ENCODE measurements at regions not wholly inside any gene's neighbourhood (a gene's known extent, or its start where the extent isn't known, plus 50 kb on each side); places are given as distances from the start of the nearest gene placed in this dataset.
"Not testable (repeated sequence)": the region's sequence is repeated elsewhere in the genome, so short reads cannot be mapped to it uniquely, and the experiment has no call there.

DNA sequence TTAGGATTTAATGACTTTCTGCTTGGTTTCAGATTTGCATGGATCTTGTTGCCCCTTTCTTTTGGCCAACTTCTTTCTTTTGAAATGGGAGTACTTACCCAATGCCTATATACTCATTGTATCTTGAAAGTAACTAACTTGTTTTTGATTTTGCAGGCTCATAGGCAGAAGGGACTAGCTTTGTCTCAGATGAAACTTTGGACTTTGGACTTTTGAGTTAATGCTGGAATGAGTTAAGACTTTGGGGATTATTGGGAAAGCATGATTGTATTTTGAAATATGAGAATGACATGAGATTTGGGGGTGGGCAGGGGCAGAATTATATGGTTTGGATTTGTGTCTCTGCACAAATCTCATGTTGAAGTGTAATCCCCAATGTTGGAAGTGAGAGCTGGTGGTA lies 657.1 kb downstream of the TMTC2 start:
- DNase-seq (ENCODE audit: low read depth, low spot score), result no peak

DNA sequence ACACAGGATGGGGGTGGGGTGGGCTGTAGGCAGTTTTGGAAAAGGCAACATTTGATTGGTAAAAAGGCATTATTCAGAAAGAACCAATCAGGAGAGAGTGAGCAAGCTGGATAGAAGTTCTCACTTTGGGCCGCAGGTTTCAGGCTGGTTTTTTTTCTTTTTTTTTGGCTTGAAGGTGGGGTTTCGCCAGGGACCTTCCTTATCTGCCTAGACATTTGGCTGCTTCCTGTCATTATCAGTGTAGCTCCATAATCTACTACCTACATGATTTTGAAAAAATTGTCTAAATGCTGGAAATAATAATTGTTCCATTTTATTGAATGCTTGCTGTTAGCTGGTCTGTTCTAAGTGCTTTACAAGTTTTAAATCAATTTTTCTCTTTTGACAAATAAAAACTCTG lies 649.0 kb downstream of the TMTC2 start:
- no peak overlapping the region for H3K4me3 ChIP-seq (ENCODE audit: low read length)
- no peak for DNase-seq (ENCODE audit: low read depth, low spot score)

More for the DNA sequence above, 657.1 kb downstream of the TMTC2 start:
- H3K4me3 ChIP-seq (ENCODE audit: low read length), result no peak overlapping the region

DNA sequence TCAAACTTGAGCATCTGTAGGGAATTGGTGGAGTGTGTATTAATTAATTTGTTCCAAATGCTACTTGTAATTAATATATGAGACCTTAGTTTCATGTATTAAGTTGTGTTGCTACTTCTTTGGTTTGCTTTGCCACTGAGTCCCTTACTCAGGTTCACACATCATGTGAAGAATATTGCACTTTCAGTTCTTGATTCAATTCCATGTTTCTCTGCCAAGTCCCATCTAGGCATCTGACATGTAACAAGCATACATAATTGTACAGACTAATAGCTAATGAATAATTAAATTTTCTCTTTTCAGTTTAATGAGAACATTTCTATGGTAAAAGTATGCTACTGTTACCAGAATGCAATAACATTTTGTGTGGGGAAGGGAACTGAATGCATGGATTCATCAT lies 640.0 kb downstream of the TMTC2 start:
- no peak overlapping the region for H3K4me3 ChIP-seq (ENCODE audit: low read length)
- no peak for DNase-seq (ENCODE audit: low read depth, low spot score)

DNA sequence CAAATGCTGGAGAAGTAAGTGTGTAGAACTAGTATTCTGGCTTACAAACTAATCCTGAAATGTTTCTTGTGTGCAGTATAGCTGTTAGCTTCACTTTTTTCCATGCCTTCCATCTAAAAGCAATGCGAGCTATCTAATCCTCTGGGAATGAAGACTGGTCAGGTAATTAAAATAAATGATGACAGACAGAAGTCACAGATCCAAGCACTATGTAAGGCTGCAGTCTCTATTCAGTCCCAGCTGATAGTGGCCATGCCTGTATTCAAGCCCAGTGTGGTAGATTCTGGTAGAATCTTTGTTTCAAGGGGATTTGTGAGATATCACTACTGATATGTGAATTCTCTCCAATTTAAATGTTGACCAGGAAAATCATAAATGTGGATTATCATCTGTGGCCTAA lies 637.2 kb downstream of the TMTC2 start:
- no peak for DNase-seq (ENCODE audit: low read depth, low spot score)
- no peak overlapping the region for H3K4me3 ChIP-seq (ENCODE audit: low read length)

DNA sequence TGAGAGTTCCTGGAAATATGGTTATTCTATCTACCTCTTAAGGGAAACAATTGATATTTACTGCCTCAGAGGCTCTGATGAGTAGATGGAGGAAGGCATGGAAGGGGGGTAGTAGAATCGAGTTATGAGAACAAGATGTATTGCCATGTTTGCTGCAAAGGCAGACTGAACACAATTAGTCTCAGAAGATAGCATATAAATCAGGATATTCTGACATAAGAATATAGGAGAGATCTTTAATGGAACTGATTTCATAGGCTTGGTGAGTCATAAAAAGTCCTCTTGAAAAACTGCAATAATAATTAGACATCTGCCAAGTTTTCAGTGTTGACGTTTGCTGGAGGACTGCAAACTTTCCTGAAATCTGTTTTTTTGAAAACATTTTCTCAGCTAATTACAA lies 636.1 kb downstream of the TMTC2 start:
- DNase-seq (ENCODE audit: low read depth, low spot score), result no peak
- H3K4me3 ChIP-seq (ENCODE audit: low read length), result no peak overlapping the region

DNA sequence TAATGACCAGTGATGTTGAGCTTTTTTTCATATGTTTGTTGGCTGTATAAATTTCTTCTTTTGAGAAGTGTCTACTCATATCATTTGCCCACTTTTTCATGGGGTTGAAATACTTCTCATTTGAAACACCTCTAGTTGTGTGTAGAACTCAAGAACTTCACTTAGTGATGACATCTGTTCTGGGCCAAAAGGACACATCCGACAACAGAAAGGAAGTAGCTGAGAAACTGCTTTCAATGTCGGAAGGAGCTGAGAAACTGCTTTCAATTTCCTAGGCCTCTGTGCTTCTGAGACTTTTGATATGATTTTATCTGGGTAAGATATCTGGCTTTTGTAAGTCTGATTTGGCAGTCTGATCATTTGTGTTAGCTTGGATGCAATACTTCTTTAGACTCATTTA lies 635.3 kb downstream of the TMTC2 start:
- H3K4me3 ChIP-seq (ENCODE audit: low read length), result no peak overlapping the region
- DNase-seq (ENCODE audit: low read depth, low spot score), result no peak

DNA sequence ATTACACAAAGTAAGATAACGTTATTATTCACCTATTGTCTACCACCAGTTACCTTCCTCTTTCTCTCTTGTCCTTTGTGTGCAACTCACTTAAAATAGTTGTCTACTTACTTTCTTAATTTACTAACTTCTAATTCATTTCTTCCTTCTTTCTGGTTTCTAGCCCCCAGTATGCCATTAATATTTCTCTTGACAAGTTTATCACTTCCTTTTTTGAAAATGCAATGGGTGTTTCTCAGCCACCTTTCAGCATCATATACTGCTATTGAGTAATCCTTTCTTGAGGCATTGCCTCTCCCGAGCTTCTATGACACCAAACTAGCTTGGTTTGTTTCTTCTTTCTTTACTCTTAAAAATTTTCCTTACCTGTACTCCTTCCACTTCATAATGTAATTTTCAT lies 633.6 kb downstream of the TMTC2 start:
- H3K4me3 ChIP-seq (ENCODE audit: low read length), result no peak overlapping the region
- DNase-seq (ENCODE audit: low read depth, low spot score), result no peak

DNA sequence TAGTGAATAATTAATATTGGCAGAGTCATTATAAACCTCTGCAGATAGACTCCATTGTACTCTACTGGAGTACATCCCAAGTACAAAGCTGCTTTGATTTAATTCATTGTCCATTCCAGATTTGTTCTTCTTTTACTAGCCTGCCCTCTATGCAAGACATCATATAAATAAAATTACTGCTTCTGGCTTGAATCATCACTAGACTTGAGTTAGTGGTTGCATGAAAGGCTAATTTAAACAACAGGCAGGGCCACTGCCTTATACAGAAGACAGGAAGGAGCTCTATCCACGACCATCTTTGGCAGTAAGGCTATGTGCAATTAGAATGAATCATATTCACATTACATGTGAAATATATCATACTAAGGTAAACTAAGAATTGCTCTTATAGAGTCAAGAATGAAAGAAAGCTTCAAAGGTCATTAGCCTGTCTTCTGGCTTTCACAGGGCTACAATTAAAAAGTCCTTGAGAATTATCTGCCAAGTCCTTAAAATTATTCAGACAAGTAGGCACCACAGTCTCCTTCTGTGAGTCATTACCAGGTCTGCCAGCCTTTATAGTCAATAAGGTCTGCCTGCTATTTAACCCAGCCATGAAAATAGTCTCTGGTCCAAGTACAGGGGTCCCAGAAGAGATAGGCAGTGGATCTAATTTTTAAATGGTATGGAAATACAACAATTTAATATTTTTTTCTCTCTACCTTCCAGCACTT lies 631.8 kb downstream of the TMTC2 start:
- H3K4me3 ChIP-seq (ENCODE audit: low read length), result no peak overlapping the region
- no peak for DNase-seq (ENCODE audit: low read depth, low spot score)

DNA sequence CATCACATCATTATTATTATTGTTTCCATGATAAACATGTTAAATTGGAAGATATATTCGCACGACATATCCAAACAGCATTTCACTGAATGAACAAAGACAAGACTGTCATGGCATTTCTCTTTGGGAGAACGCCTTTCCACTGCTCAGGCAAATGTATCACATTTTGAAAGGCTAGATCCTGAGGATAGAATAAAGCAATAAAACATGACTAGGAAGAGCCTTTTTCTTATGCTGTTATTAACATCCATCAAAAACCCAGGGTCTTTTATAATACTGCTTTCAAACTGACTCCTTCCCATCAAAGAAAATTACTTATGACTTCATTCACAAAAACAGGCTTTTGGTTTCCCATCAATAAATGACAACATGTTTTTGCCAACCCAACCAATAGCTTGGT lies 630.9 kb downstream of the TMTC2 start:
- DNase-seq (ENCODE audit: low read depth, low spot score), result no peak
- no peak overlapping the region for H3K4me3 ChIP-seq (ENCODE audit: low read length)

DNA sequence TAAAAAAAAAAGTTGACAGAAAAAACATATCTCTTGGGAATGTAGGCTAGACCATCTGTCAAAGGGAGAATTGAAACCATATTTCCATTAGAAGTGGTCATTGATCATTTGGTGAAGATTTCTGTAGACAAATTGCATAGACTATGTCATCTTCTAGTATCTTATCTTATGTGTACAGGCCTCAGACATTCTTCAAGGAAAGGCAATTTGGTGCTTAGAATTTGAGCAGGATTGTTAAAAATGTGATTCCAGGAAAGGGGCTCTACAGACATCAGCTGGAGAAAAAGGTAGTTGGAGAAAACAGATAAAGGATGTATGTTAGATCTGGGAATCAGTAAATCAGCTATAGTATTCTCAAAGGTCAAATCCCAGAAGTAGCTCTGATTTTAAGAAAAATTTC lies 627.1 kb downstream of the TMTC2 start:
- no peak for DNase-seq (ENCODE audit: low read depth, low spot score)
- no peak overlapping the region for H3K4me3 ChIP-seq (ENCODE audit: low read length)

DNA sequence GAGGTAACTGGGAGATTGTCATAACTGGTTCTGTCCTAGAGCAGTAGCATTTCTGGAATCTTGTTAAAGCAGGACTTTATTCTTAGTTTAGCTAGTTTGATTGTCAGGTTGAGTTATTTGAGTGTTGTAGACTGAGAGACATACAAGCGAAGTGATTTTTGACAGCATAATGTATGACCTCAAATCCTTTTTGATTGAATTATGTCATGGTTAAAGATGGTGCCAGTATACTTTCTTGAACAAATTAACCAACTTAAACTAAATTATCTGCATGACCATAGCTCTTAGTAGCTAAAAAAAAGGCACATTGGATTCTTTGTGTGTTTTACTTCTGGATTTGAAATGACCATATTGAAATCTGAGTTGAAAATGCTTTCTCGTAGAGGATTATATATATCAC lies 626.6 kb downstream of the TMTC2 start:
- no peak for DNase-seq (ENCODE audit: low read depth, low spot score)
- H3K4me3 ChIP-seq (ENCODE audit: low read length), result no peak overlapping the region

DNA sequence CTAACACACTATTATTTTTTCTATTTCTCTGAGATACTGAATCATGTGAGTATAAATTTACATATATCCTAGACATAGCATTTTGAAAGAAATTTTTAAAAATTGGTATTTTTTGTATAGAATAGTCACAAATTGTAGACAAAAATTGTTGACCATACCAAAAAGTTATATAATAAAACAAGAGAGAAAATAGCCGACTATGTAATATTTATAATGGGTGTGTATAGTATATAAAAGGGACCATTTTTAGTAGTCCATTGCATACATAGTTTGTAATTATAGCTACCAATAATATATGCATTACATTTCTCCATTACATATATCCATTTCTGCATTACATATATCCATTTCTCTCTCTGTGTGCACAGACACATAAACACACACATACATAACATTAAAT lies 590.2 kb downstream of the TMTC2 start:
- no peak for DNase-seq (ENCODE audit: low read depth, low spot score)
- no peak overlapping the region for H3K4me3 ChIP-seq (ENCODE audit: low read length)

DNA sequence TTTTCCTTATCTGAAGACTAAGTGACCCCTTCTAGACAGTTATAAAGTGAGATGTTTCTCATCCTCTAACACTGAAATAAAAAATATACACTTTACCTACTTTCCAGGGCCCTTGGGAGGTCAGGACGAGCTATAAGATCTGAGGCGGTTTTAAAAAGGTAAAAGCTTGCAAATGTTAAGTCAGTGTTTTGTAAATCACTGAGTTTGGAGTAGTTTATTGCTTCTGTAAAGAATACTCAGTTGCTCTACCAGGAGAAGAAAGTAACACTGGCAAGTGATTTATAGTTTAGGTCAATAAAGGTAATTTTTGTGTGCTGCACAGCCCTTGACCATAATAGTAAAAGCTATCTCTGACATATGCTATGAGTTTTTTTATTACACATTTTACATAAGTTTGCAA lies 584.5 kb downstream of the TMTC2 start:
- no peak for DNase-seq (ENCODE audit: low read depth, low spot score)
- no peak overlapping the region for H3K4me3 ChIP-seq (ENCODE audit: low read length)

DNA sequence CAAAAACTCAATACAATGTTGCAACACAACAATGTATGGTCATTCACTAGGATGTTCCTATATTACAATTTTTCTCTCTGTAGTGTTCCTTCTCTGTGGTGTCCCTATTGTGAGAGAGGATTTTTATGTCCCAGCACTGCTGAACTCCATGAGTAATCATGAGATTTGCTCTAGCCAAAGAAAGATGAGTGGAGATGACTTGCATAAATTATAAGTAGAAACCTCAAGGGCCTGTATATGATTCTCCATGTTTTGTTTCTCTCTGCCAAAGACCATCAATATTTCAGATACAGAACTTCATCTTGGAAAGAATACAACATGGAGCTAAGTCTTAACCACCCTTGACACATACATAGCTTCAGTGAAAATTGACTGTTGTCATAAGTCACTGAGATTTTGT lies 579.1 kb downstream of the TMTC2 start:
- H3K4me3 ChIP-seq (ENCODE audit: low read length), result no peak overlapping the region
- no peak for DNase-seq (ENCODE audit: low read depth, low spot score)

DNA sequence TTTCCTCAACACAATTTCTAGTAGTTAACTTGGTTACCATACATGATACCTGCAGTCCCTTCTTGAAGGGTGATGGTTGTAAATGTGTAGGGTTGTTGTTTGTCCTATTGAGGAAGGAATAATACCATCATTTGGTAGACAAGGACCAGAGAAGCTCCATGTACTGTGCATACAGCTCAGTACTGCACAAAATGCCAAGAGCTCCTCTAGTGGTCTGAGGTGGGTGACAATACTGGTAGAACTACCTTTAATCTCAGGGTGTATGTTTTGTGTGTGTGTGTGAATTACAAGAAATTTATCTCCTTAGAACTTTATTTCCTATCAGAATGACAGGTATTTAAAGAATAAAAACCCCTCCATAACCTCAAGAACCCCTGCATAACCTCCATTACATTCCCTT lies 575.3 kb downstream of the TMTC2 start:
- DNase-seq (ENCODE audit: low read depth, low spot score), result no peak
- no peak overlapping the region for H3K4me3 ChIP-seq (ENCODE audit: low read length)

DNA sequence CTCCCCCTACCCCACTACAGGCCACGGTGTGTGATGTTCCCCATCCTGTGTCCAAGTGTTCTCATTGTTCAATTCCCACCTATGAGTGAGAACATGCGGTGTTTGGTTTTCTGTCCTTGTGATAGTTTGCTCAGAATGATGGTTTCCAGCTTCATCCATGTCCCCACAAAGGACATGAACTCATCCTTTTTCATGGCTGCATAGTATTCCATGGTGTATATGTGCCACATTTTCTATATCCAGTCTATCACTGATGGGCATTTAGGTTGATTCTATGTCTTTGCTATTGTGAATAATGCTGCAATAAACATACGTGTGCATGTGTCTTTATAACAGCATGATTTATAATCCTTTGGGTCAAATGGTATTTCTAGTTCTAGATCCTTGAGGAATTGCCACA lies 573.4 kb downstream of the TMTC2 start:
- DNase-seq (ENCODE audit: low read depth, low spot score); H3K4me3 ChIP-seq (ENCODE audit: low read length): not testable (repeated sequence)

DNA sequence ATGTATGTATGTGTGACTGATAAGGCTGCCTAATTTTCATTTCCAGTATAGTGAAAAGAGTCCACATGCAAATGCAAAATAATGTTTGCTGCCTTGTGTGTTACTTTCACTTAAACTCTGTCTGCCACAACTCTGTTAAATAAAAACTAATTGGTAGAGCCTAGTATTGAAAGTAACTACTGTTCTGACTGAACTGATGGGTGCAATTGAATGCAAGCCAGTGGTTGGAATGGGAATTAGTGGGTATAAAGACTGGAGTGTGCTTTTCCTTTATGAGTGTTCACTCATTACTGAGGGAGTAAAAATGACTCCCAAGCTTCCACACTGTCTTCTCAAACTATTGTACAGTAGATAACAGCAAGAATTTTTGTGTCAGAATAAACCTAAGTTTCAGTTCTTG lies 571.0 kb downstream of the TMTC2 start:
- DNase-seq (ENCODE audit: low read depth, low spot score), result no peak
- H3K4me3 ChIP-seq (ENCODE audit: low read length), result no peak overlapping the region

DNA sequence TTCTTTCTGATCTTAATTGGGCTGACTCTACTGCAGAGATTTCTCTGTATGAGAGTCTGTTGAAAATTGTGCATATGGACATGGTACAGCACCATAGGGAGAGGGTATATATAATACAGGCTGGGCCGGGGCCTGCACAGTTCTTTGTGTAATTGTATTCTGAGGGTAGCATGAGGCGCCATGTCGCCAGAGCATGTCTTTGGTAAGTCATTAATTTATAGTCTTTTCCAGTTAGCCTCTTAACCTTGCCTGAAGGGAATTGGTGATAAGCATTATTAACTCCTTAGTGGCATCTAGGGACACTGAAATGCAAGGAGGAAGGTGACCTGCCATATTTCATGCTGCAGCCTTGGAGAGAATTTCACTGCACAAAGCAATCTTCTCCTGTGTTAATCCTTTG lies 569.9 kb downstream of the TMTC2 start:
- DNase-seq (ENCODE audit: low read depth, low spot score), result no peak
- H3K4me3 ChIP-seq (ENCODE audit: low read length), result no peak overlapping the region

DNA sequence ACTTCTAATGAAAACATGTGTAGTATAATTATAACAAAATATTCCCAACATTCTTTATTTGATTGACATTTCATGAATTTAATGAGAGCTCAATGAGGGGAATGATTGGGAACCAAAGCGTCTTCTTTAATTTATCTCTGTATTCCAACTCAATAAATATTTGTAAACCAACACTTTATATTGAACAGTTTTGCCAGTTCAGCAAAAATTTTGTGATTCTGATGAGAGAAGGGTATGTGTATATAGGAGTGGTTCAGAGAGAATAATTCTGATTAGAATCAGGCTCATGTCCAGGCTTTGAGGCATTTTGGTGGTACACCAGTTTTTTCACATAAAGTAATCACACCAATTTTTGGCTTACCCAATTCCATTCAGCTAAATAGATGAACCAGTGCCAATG lies 564.2 kb downstream of the TMTC2 start:
- no peak for DNase-seq (ENCODE audit: low read depth, low spot score)
- H3K4me3 ChIP-seq (ENCODE audit: low read length), result no peak overlapping the region

DNA sequence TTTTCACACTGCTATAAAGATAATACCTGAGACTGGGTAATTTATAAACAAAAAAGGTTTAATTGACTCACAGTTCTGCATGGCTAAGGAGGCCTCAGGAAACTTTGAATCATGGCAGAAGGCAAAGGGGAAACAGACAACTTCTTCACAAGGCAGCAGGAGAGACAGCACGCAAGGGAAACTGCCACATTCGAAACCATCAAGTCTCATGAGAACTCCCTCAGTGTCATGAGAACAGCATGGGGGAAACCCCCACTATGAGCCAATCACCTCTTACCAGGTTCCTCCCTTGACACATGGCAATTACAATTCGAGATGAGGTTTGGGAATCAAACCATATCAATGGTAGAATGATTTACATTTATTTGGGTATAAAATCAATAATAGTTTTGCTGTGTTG lies 558.5 kb downstream of the TMTC2 start:
- no peak for DNase-seq (ENCODE audit: low read depth, low spot score)
- no peak overlapping the region for H3K4me3 ChIP-seq (ENCODE audit: low read length)

DNA sequence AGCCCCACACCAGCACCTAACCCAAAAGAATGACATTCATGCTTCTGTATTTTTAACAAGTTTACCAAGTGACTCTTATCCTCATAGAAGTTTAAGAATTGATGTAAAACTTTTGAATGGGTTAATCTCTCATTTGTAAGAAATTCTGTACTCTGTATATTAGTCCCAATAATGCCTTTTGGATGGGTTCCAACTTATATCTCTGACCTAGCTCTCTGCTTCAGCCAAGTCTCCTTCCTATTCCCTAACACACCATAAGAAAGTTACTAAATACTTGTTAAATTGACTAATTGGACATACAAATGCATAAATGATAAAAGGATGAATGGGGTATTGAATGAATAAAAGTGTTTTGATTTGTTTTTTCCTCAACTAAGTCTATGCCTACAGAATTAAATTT lies 557.3 kb downstream of the TMTC2 start:
- no peak for DNase-seq (ENCODE audit: low read depth, low spot score)
- no peak overlapping the region for H3K4me3 ChIP-seq (ENCODE audit: low read length)

DNA sequence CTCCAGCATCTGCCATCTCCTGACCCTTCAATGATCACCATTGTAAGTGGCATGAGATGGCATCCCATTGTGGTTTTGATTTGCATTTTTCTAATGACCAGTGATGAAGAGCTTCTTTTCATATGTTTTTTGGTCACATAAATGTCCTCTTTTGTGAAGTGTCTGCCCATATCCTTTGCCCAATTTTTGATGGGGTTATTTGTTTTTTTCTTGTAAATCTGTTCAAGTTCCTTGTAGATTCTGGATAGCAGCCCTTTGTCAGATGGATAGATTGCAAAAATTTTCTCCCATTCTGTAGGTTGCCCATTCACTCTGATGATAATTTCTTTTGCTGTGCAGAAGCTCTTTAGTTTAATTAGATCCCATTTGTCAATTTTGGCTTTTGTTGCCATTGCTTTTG lies 547.3 kb downstream of the TMTC2 start:
- not testable (repeated sequence) for DNase-seq (ENCODE audit: low read depth, low spot score); H3K4me3 ChIP-seq (ENCODE audit: low read length)
